ENCODE measurements at regions not wholly inside any gene's neighbourhood (a gene's known extent, or its start where the extent isn't known, plus 50 kb on each side); places are given as distances from the start of the nearest gene placed in this dataset.

GRCh38 chr2:146351689-146352088 is 1493.1 kb upstream of the ACVR2A start:
- DNase-seq = no peak

GRCh38 chr2:146349334-146349733 is 1495.5 kb upstream of the ACVR2A start:
- DNase-seq = no peak

GRCh38 chr2:146324951-146325350 is 1519.9 kb upstream of the ACVR2A start:
- no peak for DNase-seq

GRCh38 chr2:146323564-146323963 is 1521.3 kb upstream of the ACVR2A start:
- DNase-seq = no peak

GRCh38 chr2:146321175-146321574 is 1523.7 kb upstream of the ACVR2A start:
- DNase-seq = no peak

GRCh38 chr2:146317959-146318358 is 1526.9 kb upstream of the ACVR2A start:
- no peak for DNase-seq

GRCh38 chr2:146312899-146313298 is 1531.9 kb upstream of the ACVR2A start:
- DNase-seq = peak in 1 of 3 experiments; percentile 48

- no peak for DNase-seq
Measured at GRCh38 chr2:146305164-146305563, 1539.7 kb upstream of the ACVR2A start.

- DNase-seq = no peak
Measured at GRCh38 chr2:146301287-146301686, 1543.5 kb upstream of the ACVR2A start.

GRCh38 chr2:146295080-146295670 is 1549.7 kb upstream of the ACVR2A start:
- DNase-seq = peak in 1 of 3 experiments; percentile 4

GRCh38 chr2:146287281-146287680 is 1557.5 kb upstream of the ACVR2A start:
- no peak for DNase-seq

GRCh38 chr2:146278881-146279280 is 1565.9 kb upstream of the ACVR2A start:
- no peak for DNase-seq

GRCh38 chr2:146271131-146271831 is 1573.5 kb upstream of the ACVR2A start:
- DNase-seq = no peak

GRCh38 chr2:146270618-146271017 is 1574.2 kb upstream of the ACVR2A start:
- peak in 1 of 3 experiments; percentile 42 for DNase-seq

- no peak for DNase-seq
Measured at GRCh38 chr2:146267093-146267492, 1577.7 kb upstream of the ACVR2A start.

GRCh38 chr2:146265656-146266055 is 1579.2 kb upstream of the ACVR2A start:
- no peak for DNase-seq

GRCh38 chr2:146262606-146263005 is 1582.2 kb upstream of the ACVR2A start:
- no peak for DNase-seq

- DNase-seq = no peak
Measured at GRCh38 chr2:146260551-146260950, 1584.3 kb upstream of the ACVR2A start.

- no peak for DNase-seq
Measured at GRCh38 chr2:146259816-146260215, 1585.0 kb upstream of the ACVR2A start.

- DNase-seq = no peak
Measured at GRCh38 chr2:146258071-146258470, 1586.8 kb upstream of the ACVR2A start.

GRCh38 chr2:146252119-146252518 is 1592.7 kb upstream of the ACVR2A start:
- no peak for DNase-seq

- DNase-seq = no peak
Measured at GRCh38 chr2:146251328-146251727, 1593.5 kb upstream of the ACVR2A start.

GRCh38 chr2:146246736-146247523 is 1597.9 kb upstream of the ACVR2A start:
- peak in 1 of 3 experiments; percentile 17 for DNase-seq
